Sigmoid colon (tissue), 3 donors: ENCODE measurements at regions not wholly inside any gene's neighbourhood (a gene's known extent, or its start where the extent isn't known, plus 50 kb on each side); places are given as distances from the start of the nearest gene placed in this dataset.

Experiments
- POLR2A ChIP-seq, 2 donors: fragments of 450-650 bp; IDR thresholded peaks; one replicate each; pipeline ENCODE4 v1.6.1; 2016; ENCODE audit warnings: antibody characterized with exemption in 2 of 2, mild to moderate bottlenecking in 2 of 2, moderate library complexity in 2 of 2
- TF ChIP-seq, protein P1 (sequence below), 4 experiments: fragments of 450-650 bp in 3 of 4; fragments of 200-600 bp in 1 of 4; IDR thresholded peaks; one replicate each; pipeline ENCODE4 v1.5.1; 2016 to 2019; ENCODE audit warnings: antibody characterized with exemption in 4 of 4, mild to moderate bottlenecking in 3 of 4, moderate library complexity in 2 of 4

DNA sequence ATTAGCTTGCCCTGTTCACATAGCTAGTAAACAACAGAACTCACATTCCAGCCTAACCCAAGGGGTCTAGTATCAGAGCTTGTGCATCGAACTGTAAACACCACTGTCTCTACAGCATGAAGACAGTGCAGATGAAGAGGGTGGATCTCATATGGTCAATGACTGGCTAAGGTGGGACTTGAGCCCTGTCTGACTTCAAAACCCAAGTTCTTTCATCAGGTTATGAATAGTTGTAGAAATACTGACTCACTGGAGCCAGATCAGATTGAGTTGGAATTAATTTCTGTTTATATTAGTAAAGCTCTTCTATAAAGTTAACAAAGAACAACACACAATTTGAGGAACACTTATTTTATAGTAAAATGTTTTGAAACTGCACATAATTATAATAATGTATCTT is 161.7 kb upstream of the ARHGAP20 start:
- TF ChIP-seq, protein P1, sequence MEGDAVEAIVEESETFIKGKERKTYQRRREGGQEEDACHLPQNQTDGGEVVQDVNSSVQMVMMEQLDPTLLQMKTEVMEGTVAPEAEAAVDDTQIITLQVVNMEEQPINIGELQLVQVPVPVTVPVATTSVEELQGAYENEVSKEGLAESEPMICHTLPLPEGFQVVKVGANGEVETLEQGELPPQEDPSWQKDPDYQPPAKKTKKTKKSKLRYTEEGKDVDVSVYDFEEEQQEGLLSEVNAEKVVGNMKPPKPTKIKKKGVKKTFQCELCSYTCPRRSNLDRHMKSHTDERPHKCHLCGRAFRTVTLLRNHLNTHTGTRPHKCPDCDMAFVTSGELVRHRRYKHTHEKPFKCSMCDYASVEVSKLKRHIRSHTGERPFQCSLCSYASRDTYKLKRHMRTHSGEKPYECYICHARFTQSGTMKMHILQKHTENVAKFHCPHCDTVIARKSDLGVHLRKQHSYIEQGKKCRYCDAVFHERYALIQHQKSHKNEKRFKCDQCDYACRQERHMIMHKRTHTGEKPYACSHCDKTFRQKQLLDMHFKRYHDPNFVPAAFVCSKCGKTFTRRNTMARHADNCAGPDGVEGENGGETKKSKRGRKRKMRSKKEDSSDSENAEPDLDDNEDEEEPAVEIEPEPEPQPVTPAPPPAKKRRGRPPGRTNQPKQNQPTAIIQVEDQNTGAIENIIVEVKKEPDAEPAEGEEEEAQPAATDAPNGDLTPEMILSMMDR (IDR thresholded peaks at IDR 0.05): no peak
- TF ChIP-seq POLR2A (IDR thresholded peaks at IDR 0.05): no peak
